ENCODE measurements at regions not wholly inside any gene's neighbourhood (a gene's known extent, or its start where the extent isn't known, plus 50 kb on each side); places are given as distances from the start of the nearest gene placed in this dataset.

GRCh38 chr6:6982663-6983062 lies 125.1 kb upstream of the RREB1 start:
- intact Hi-C loops (cut with micrococcal nuclease; ENCODE audit: unreplicated experiment) = no loop called here
- Histone ChIP-seq H3K4me1 (ENCODE audit: insufficient read depth, low read length, poor library complexity, severe bottlenecking) (no peaks in the 10 kb centered on the region), H3K79me2 (ENCODE audit: insufficient read depth, low read depth, low read length) (no peaks in the 10 kb centered on the region), H4K20me1 (ENCODE audit: insufficient read depth, low read length) (no peaks in the 10 kb centered on the region), H2AFZ (ENCODE audit: low read length) (no peak overlapping the region), H3K9me3 (ENCODE audit: low read length) (no peaks in the 10 kb centered on the region), H3K4me2 (ENCODE audit: low read length) (no peak overlapping the region), H3K27ac (ENCODE audit: low read depth, low read length, poor library complexity, severe bottlenecking) (no peak overlapping the region), H3K4me3 (ENCODE audit: low read depth, low read length, poor library complexity, severe bottlenecking) (no peak overlapping the region), H3K36me3 (ENCODE audit: insufficient read depth, low read length) (no peaks in the 10 kb centered on the region), H3K9me2 (ENCODE audit: insufficient read depth, low read length) (no peaks in the 10 kb centered on the region)
- POLR2A ChIA-PET = no interaction called here
- DNase-seq (ENCODE audit: low spot score) = no peak
- TF ChIP-seq EZH2phosphoT487 (IDR thresholded peaks at IDR 0.05; ENCODE audit: borderline replicate concordance, low read depth, low read length) (no peak), CTCF (conservative IDR thresholded peaks at IDR 0.05; ENCODE audit: low read length) (no peak)
- BruUV-seq (replicated peaks) = no TSS peak
- CTCF ChIA-PET (ENCODE audit: unreplicated experiment) = no interaction called here

- no peak overlapping the region for H2AFZ ChIP-seq (ENCODE audit: low read length)
- no peaks in the 10 kb centered on the region for H3K9me2 ChIP-seq (ENCODE audit: insufficient read depth, low read length)
- no peaks in the 10 kb centered on the region for H3K4me1 ChIP-seq (ENCODE audit: insufficient read depth, low read length, poor library complexity, severe bottlenecking)
- H3K9me3 ChIP-seq (ENCODE audit: low read length) = no peaks in the 10 kb centered on the region
- no peaks in the 10 kb centered on the region for H3K79me2 ChIP-seq (ENCODE audit: insufficient read depth, low read depth, low read length)
- no peak overlapping the region for H3K4me3 ChIP-seq (ENCODE audit: low read depth, low read length, poor library complexity, severe bottlenecking)
- BruUV-seq (replicated peaks) = no TSS peak
- H4K20me1 ChIP-seq (ENCODE audit: insufficient read depth, low read length) = no peaks in the 10 kb centered on the region
- DNase-seq (ENCODE audit: low spot score) = no peak
- ChIA-PET POLR2A (no interaction called here), CTCF (ENCODE audit: unreplicated experiment) (no interaction called here)
- no peak overlapping the region for H3K27ac ChIP-seq (ENCODE audit: low read depth, low read length, poor library complexity, severe bottlenecking)
- TF ChIP-seq EZH2phosphoT487 (IDR thresholded peaks at IDR 0.05; ENCODE audit: borderline replicate concordance, low read depth, low read length) (no peak), CTCF (conservative IDR thresholded peaks at IDR 0.05; ENCODE audit: low read length) (no peak)
- H3K36me3 ChIP-seq (ENCODE audit: insufficient read depth, low read length) = no peaks in the 10 kb centered on the region
- no peak overlapping the region for H3K4me2 ChIP-seq (ENCODE audit: low read length)
- intact Hi-C loops (cut with micrococcal nuclease; ENCODE audit: unreplicated experiment) = no loop called here
Observed at GRCh38 chr6:6984585-6985366, 123.0 kb upstream of the RREB1 start.

- H3K36me3 ChIP-seq (ENCODE audit: insufficient read depth, low read length) = no peaks in the 10 kb centered on the region
- H3K9me2 ChIP-seq (ENCODE audit: insufficient read depth, low read length) = no peaks in the 10 kb centered on the region
- CTCF ChIA-PET (ENCODE audit: unreplicated experiment) = no interaction called here
- H3K4me3 ChIP-seq (ENCODE audit: low read depth, low read length, poor library complexity, severe bottlenecking) = no peak overlapping the region
- POLR2A ChIA-PET = no interaction called here
- no peak for TF ChIP-seq CTCF (conservative IDR thresholded peaks at IDR 0.05; ENCODE audit: low read length)
- no peak for TF ChIP-seq EZH2phosphoT487 (IDR thresholded peaks at IDR 0.05; ENCODE audit: borderline replicate concordance, low read depth, low read length)
- no TSS peak for BruUV-seq (replicated peaks)
- no peak overlapping the region for H3K27ac ChIP-seq (ENCODE audit: low read depth, low read length, poor library complexity, severe bottlenecking)
- H3K4me2 ChIP-seq (ENCODE audit: low read length) = no peak overlapping the region
- H3K9me3 ChIP-seq (ENCODE audit: low read length) = no peaks in the 10 kb centered on the region
- H3K4me1 ChIP-seq (ENCODE audit: insufficient read depth, low read length, poor library complexity, severe bottlenecking) = no peaks in the 10 kb centered on the region
- no peaks in the 10 kb centered on the region for H3K79me2 ChIP-seq (ENCODE audit: insufficient read depth, low read depth, low read length)
- intact Hi-C loops (cut with micrococcal nuclease; ENCODE audit: unreplicated experiment) = no loop called here
- no peak overlapping the region for H2AFZ ChIP-seq (ENCODE audit: low read length)
- no peak for DNase-seq (ENCODE audit: low spot score)
- H4K20me1 ChIP-seq (ENCODE audit: insufficient read depth, low read length) = no peaks in the 10 kb centered on the region
Observed at GRCh38 chr6:6986344-6986743, 121.4 kb upstream of the RREB1 start.
